Astrocyte (in vitro differentiated cells and primary cell): ENCODE measurements at regions not wholly inside any gene's neighbourhood (a gene's known extent, or its start where the extent isn't known, plus 50 kb on each side); places are given as distances from the start of the nearest gene placed in this dataset.

Source experiments
- CTCF ChIP-seq: IDR thresholded peaks from 2 replicates; pipeline ENCODE4 v1.5.1; 2011; ENCODE audit warnings: low read depth, mild to moderate bottlenecking, inconsistent platforms, low read length, moderate library complexity; ENCODE audit not compliant: insufficient read depth
- EZH2 ChIP-seq: IDR thresholded peaks from 2 replicates; pipeline ENCODE4 v1.6.1; 2012; ENCODE audit warnings: mild to moderate bottlenecking, low read length, inconsistent platforms; ENCODE audit not compliant: insufficient read depth

- TF ChIP-seq CTCF (no peak), EZH2 (no peak)
These were observed 718.6 kb upstream of the NECTIN3 start for GRCh38 chr3:110352841-110353604.
